RWPE2 (cell line): ENCODE measurements at regions not wholly inside any gene's neighbourhood (a gene's known extent, or its start where the extent isn't known, plus 50 kb on each side); places are given as distances from the start of the nearest gene placed in this dataset.
A peak's percentile ranks its signal among the peaks of the same experiment; 100 is the strongest.

Experiments used
- ATAC-seq: fragments of 200-7000 bp; cut with Tn5 transposase; 3 replicates; pipeline ENCODE4 v1.9.1; 2021; ENCODE audit warnings: low read depth
- DNase-seq: peaks from one replicate; pipeline ENCODE4 v3.0.0-alpha.2; 2020; ENCODE audit warnings: low spot score
- H3K27ac ChIP-seq: fragments of 450-650 bp; 2 replicates; pipeline ENCODE4 v1.5.1; 2017; ENCODE audit warnings: mild to moderate bottlenecking; ENCODE audit not compliant: poor library complexity, severe bottlenecking
- H3K27me3 ChIP-seq: fragments of 250-450 bp; sonication (Bioruptor Pico); 2 replicates; pipeline ENCODE4 v1.5.1; 2021; ENCODE audit warnings: mild to moderate bottlenecking, moderate library complexity; ENCODE audit not compliant: insufficient read depth, poor library complexity, severe bottlenecking
- H3K36me3 ChIP-seq: fragments of 250-450 bp; sonication (Bioruptor Pico); 2 replicates; pipeline ENCODE4 v1.5.1; 2020; ENCODE audit warnings: low read depth, mild to moderate bottlenecking, moderate library complexity
- H3K4me1 ChIP-seq: fragments of 250-450 bp; sonication (Bioruptor Pico); 2 replicates; pipeline ENCODE4 v1.5.1; 2021; ENCODE audit warnings: mild to moderate bottlenecking, moderate library complexity; ENCODE audit not compliant: insufficient read depth, poor library complexity, severe bottlenecking
- H3K4me3 ChIP-seq: fragments of 250-450 bp; sonication (Bioruptor Pico); 2 replicates; pipeline ENCODE4 v1.5.1; 2021; ENCODE audit warnings: mild to moderate bottlenecking, moderate library complexity; ENCODE audit not compliant: severe bottlenecking
- H3K9me3 ChIP-seq: fragments of 250-450 bp; sonication (Bioruptor Pico); 2 replicates; pipeline ENCODE4 v1.5.1; 2021; ENCODE audit warnings: mild to moderate bottlenecking, moderate library complexity; ENCODE audit not compliant: severe bottlenecking
- CTCF ChIP-seq: fragments of 450-650 bp; IDR thresholded peaks from one replicate; pipeline ENCODE4 v1.5.1; 2017; ENCODE audit warnings: mild to moderate bottlenecking, moderate library complexity; ENCODE audit not compliant: poor library complexity, severe bottlenecking

DNA sequence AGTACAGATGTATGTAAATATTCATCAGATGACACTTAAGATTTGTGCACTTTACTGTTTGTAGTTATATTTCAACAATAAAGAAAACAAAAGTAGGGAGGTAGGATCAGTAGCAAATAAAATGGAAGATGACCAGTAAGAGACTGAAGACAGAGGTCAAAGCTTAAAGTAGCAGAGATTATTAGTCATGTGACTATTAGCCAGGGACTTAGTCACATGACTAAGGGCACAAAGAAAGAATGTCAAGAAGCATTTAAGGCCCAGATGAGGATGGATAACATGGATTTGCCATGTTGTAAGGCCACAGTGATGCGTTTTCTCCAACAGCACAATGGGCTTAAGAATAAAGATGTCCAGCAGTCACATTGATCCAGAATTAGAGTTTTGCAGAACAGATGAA lies 479.6 kb downstream of the BCOR start:
- Histone ChIP-seq H3K9me3 (no peaks in the 10 kb centered on the region), H3K27ac (no peak overlapping the region), H3K27me3 (no peaks in the 10 kb centered on the region), H3K36me3 (no peaks in the 10 kb centered on the region), H3K4me1 (no peaks in the 10 kb centered on the region), H3K4me3 (no peak overlapping the region)
- no peak for DNase-seq
- no peak for TF ChIP-seq CTCF
- ATAC-seq, result no peak

- DNase-seq, result no peak
- H3K27me3 ChIP-seq, result no peaks in the 10 kb centered on the region
- H3K4me3 ChIP-seq, result no peak overlapping the region
- H3K9me3 ChIP-seq, result no peaks in the 10 kb centered on the region
- no peak for TF ChIP-seq CTCF
- H3K4me1 ChIP-seq, result no peaks in the 10 kb centered on the region
- no peaks in the 10 kb centered on the region for H3K36me3 ChIP-seq
- no peak overlapping the region for H3K27ac ChIP-seq
- ATAC-seq, result peak; percentile 60; the same call in 1 of the 3 replicates
Observed at GRCh38 chrX:39619182-39620009, 478.4 kb downstream of the BCOR start.

- ATAC-seq, result no peak
- TF ChIP-seq CTCF, result no peak
Observed at GRCh38 chrX:39624166-39624565, 473.6 kb downstream of the BCOR start.

DNA sequence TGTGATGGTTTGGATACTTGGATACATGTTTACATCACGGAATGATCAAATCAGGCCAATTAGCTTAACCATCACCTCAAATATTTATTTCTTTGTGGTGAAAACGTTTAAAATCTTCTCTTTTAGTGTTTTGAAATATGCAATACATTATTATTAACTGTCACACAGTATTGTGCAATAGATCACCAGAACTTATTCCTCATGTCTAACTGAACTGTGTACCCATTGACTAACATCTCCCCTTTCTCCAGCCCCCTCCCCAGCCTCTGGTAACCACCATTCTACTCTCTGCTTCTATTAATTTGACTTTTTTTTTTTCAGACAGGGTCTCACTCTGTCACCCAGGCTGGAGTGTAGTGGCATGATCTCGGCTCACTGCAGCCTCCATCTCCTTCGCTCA lies 471.9 kb downstream of the BCOR start:
- DNase-seq (no peak), ATAC-seq (no peak)
- Histone ChIP-seq H3K27me3 (no peaks in the 10 kb centered on the region), H3K36me3 (no peaks in the 10 kb centered on the region), H3K4me3 (no peak overlapping the region), H3K9me3 (no peaks in the 10 kb centered on the region), H3K4me1 (no peaks in the 10 kb centered on the region), H3K27ac (no peak overlapping the region)
- no peak for TF ChIP-seq CTCF

More at GRCh38 chrX:39624166-39624565, 473.6 kb downstream of the BCOR start:
- Histone ChIP-seq H3K27ac (no peak overlapping the region), H3K4me3 (no peak overlapping the region), H3K36me3 (no peaks in the 10 kb centered on the region), H3K4me1 (no peaks in the 10 kb centered on the region), H3K27me3 (no peaks in the 10 kb centered on the region), H3K9me3 (no peaks in the 10 kb centered on the region)
- DNase-seq, result no peak

DNA sequence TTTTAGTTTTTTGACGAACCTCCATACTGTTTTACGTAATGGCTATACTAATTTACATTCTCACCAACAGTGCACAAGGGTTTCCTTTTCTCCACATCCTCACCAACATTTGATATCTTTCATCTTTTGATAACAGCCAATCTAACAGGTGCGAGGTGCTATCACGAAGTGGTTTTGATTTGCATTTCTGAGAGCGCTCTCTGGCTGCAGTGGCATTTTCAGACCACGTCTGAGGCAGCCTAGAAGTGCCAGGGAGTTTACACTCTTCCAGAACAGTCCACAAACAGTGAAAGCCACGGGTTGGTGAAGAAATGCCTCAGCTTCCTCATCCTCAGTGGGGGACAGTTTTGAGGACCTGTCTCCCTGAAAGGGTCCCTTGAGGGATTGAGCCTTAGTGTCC lies 471.0 kb downstream of the BCOR start:
- Histone ChIP-seq H3K4me3 (no peak overlapping the region), H3K36me3 (no peaks in the 10 kb centered on the region), H3K27ac (no peak overlapping the region), H3K4me1 (no peaks in the 10 kb centered on the region), H3K27me3 (no peaks in the 10 kb centered on the region), H3K9me3 (no peaks in the 10 kb centered on the region)
- ATAC-seq (no peak), DNase-seq (no peak)
- no peak for TF ChIP-seq CTCF
